Duodenal mucosa (tissue), 2 donors: ENCODE measurements at regions not wholly inside any gene's neighbourhood (a gene's known extent, or its start where the extent isn't known, plus 50 kb on each side); places are given as distances from the start of the nearest gene placed in this dataset.
"Not testable (repeated sequence)": the region's sequence is repeated elsewhere in the genome, so short reads cannot be mapped to it uniquely, and the experiment has no call there.

ENCODE experiments used
- H3K27ac ChIP-seq: one replicate; pipeline ENCODE4 v1.7.0; 2013; ENCODE audit warnings: low read depth, low read length
- H3K27me3 ChIP-seq, 2 donors: one replicate each; pipeline ENCODE4 v1.7.0; 2013; ENCODE audit warnings: low read length in 2 of 2, control low read depth in 1 of 2; ENCODE audit not compliant: insufficient read depth in 2 of 2, control insufficient read depth in 1 of 2
- H3K36me3 ChIP-seq, 2 donors: one replicate each; pipeline ENCODE4 v1.7.0; 2013; ENCODE audit warnings: low read length in 2 of 2, control low read depth in 1 of 2; ENCODE audit not compliant: insufficient read depth in 2 of 2, control insufficient read depth in 1 of 2
- H3K4me1 ChIP-seq, 2 donors: one replicate each; pipeline ENCODE4 v1.7.0; 2013; ENCODE audit warnings: low read length in 2 of 2, control low read depth in 1 of 2; ENCODE audit not compliant: insufficient read depth in 2 of 2, control insufficient read depth in 1 of 2
- H3K4me3 ChIP-seq, 2 donors: one replicate each; pipeline ENCODE4 v1.7.0; 2013; ENCODE audit warnings: low read length in 2 of 2, low read depth in 1 of 2
- H3K9ac ChIP-seq, 2 donors: one replicate each; pipeline ENCODE4 v1.7.0; 2013; ENCODE audit warnings: low read length in 2 of 2, low read depth in 1 of 2
- H3K9me3 ChIP-seq, 2 donors: one replicate each; pipeline ENCODE4 v1.7.0; 2013; ENCODE audit warnings: low read length in 2 of 2, control low read depth in 1 of 2; ENCODE audit not compliant: control insufficient read depth in 1 of 2

- Histone ChIP-seq H3K9ac (no peak overlapping the region), H3K27me3 (peaks cover 0 to 18% of the 10 kb centered on the region in 2 donors), H3K27ac (no peak overlapping the region), H3K36me3 (no peaks in the 10 kb centered on the region), H3K4me3 (no peak overlapping the region), H3K9me3 (no peaks in the 10 kb centered on the region), H3K4me1 (no peaks in the 10 kb centered on the region)
These were observed 84.4 kb upstream of the RPL38 start for GRCh38 chr17:74119049-74119580.

- H3K27me3 ChIP-seq, result peaks cover 0 to 15% of the 10 kb centered on the region in 2 donors
- H3K9me3 ChIP-seq, result no peaks in the 10 kb centered on the region
- no peaks in the 10 kb centered on the region for H3K36me3 ChIP-seq
- no peak overlapping the region for H3K4me3 ChIP-seq
- no peaks in the 10 kb centered on the region for H3K4me1 ChIP-seq
- no peak overlapping the region for H3K9ac ChIP-seq
- no peak overlapping the region for H3K27ac ChIP-seq
These were observed 83.5 kb upstream of the RPL38 start for GRCh38 chr17:74119965-74120364.

- H3K9ac ChIP-seq, result no peak overlapping the region
- H3K4me3 ChIP-seq, result no peak overlapping the region
- H3K9me3 ChIP-seq, result no peaks in the 10 kb centered on the region
- no peaks in the 10 kb centered on the region for H3K27me3 ChIP-seq
- H3K36me3 ChIP-seq, result no peaks in the 10 kb centered on the region
- no peak overlapping the region for H3K27ac ChIP-seq
- H3K4me1 ChIP-seq, result peaks cover 0 to 5% of the 10 kb centered on the region in 2 donors
These were observed 80.1 kb upstream of the RPL38 start for GRCh38 chr17:74123350-74123749.

GRCh38 chr17:74123866-74124444 is 79.5 kb upstream of the RPL38 start:
- Histone ChIP-seq H3K9me3 (no peaks in the 10 kb centered on the region), H3K27ac (no peak overlapping the region), H3K36me3 (no peaks in the 10 kb centered on the region), H3K27me3 (no peaks in the 10 kb centered on the region), H3K4me3 (no peak overlapping the region), H3K9ac (no peak overlapping the region), H3K4me1 (peaks cover 0 to 5% of the 10 kb centered on the region in 2 donors)

GRCh38 chr17:74125156-74125555 is 78.3 kb upstream of the RPL38 start:
- Histone ChIP-seq H3K4me1 (peaks cover 0 to 5% of the 10 kb centered on the region in 2 donors), H3K9ac (no peak overlapping the region), H3K4me3 (no peak overlapping the region), H3K27me3 (no peaks in the 10 kb centered on the region), H3K36me3 (no peaks in the 10 kb centered on the region), H3K27ac (no peak overlapping the region), H3K9me3 (no peaks in the 10 kb centered on the region)

- Histone ChIP-seq H3K27me3 (no peaks in the 10 kb centered on the region), H3K4me3 (peak overlapping the region in 1 of 2 donors; percentile 13)
These were observed 77.1 kb upstream of the RPL38 start for GRCh38 chr17:74126179-74126900.

GRCh38 chr17:74126959-74127358 is 76.5 kb upstream of the RPL38 start:
- no peaks in the 10 kb centered on the region for H3K27me3 ChIP-seq

More at GRCh38 chr17:74126179-74126900, 77.1 kb upstream of the RPL38 start:
- Histone ChIP-seq H3K9me3 (no peaks in the 10 kb centered on the region), H3K27ac (no peak overlapping the region), H3K4me1 (peaks cover 0 to 5% of the 10 kb centered on the region in 2 donors), H3K36me3 (no peaks in the 10 kb centered on the region), H3K9ac (no peak overlapping the region)

GRCh38 chr17:74128456-74129211 is 74.8 kb upstream of the RPL38 start:
- H3K9ac ChIP-seq, result no peak overlapping the region
- H3K27me3 ChIP-seq, result no peaks in the 10 kb centered on the region
- peaks cover 0 to 5% of the 10 kb centered on the region in 2 donors for H3K4me1 ChIP-seq
- no peak overlapping the region for H3K4me3 ChIP-seq
- H3K36me3 ChIP-seq, result no peaks in the 10 kb centered on the region
- no peaks in the 10 kb centered on the region for H3K9me3 ChIP-seq
- no peak overlapping the region for H3K27ac ChIP-seq

More at GRCh38 chr17:74126959-74127358, 76.5 kb upstream of the RPL38 start:
- Histone ChIP-seq H3K27ac (no peak overlapping the region), H3K9me3 (no peaks in the 10 kb centered on the region), H3K4me1 (peaks cover 0 to 5% of the 10 kb centered on the region in 2 donors), H3K36me3 (no peaks in the 10 kb centered on the region), H3K4me3 (no peak overlapping the region), H3K9ac (no peak overlapping the region)

GRCh38 chr17:74129800-74130199 is 73.7 kb upstream of the RPL38 start:
- H3K27me3 ChIP-seq, H3K9me3 ChIP-seq, H3K27ac ChIP-seq, H3K4me1 ChIP-seq, H3K36me3 ChIP-seq, H3K9ac ChIP-seq, H3K4me3 ChIP-seq: not testable (repeated sequence)

GRCh38 chr17:74130276-74130675 is 73.2 kb upstream of the RPL38 start:
- H3K27me3 ChIP-seq, result no peaks in the 10 kb centered on the region
- no peak overlapping the region for H3K27ac ChIP-seq
- H3K4me1 ChIP-seq, result peaks cover 0 to 5% of the 10 kb centered on the region in 2 donors
- H3K9me3 ChIP-seq, result no peaks in the 10 kb centered on the region
- H3K9ac ChIP-seq, result no peak overlapping the region
- H3K36me3 ChIP-seq, result no peaks in the 10 kb centered on the region
- no peak overlapping the region for H3K4me3 ChIP-seq
